Endometrial microvascular endothelial cells (primary cell): ENCODE measurements at regions not wholly inside any gene's neighbourhood (a gene's known extent, or its start where the extent isn't known, plus 50 kb on each side); places are given as distances from the start of the nearest gene placed in this dataset.
"Not testable (repeated sequence)": the region's sequence is repeated elsewhere in the genome, so short reads cannot be mapped to it uniquely, and the experiment has no call there.

Source experiments
- in situ Hi-C: cut with HindIII; loops from 2 replicates; pipeline ENCODE4 v1.10.0; 2017; ENCODE audit warnings: low sequenced_read_pairs, low pct_unique_long_range_greater_than_20kb; ENCODE audit errors: inconsistent ontology term

GRCh38 chr13:70527599-70527998, 419.3 kb upstream of the KLHL1 start:
- in situ Hi-C loops: no loop called here

- in situ Hi-C loops: no loop called here
These were observed 415.4 kb upstream of the KLHL1 start for GRCh38 chr13:70523622-70524021.

GRCh38 chr13:70520275-70521036, 412.2 kb upstream of the KLHL1 start:
- in situ Hi-C loops: no loop called here

GRCh38 chr13:70518081-70518480, 409.8 kb upstream of the KLHL1 start:
- in situ Hi-C loops: no loop called here

- in situ Hi-C loops: no loop called here
These were observed 408.0 kb upstream of the KLHL1 start for GRCh38 chr13:70516226-70516625.

GRCh38 chr13:70511861-70512417, 403.7 kb upstream of the KLHL1 start:
- in situ Hi-C loops: not testable (repeated sequence)

GRCh38 chr13:70505809-70506208, 397.6 kb upstream of the KLHL1 start:
- in situ Hi-C loops: no loop called here

GRCh38 chr13:70502944-70503343, 394.7 kb upstream of the KLHL1 start:
- in situ Hi-C loops: no loop called here

- in situ Hi-C loops: no loop called here
These were observed 382.2 kb upstream of the KLHL1 start for GRCh38 chr13:70490320-70490935.

- in situ Hi-C loops: no loop called here
These were observed 376.7 kb upstream of the KLHL1 start for GRCh38 chr13:70484931-70485330.

- in situ Hi-C loops: no loop called here
These were observed 375.5 kb upstream of the KLHL1 start for GRCh38 chr13:70483599-70484276.

GRCh38 chr13:70473907-70474306, 365.7 kb upstream of the KLHL1 start:
- in situ Hi-C loops: no loop called here

GRCh38 chr13:70469077-70469476, 360.8 kb upstream of the KLHL1 start:
- in situ Hi-C loops: no loop called here

- in situ Hi-C loops: no loop called here
These were observed 349.2 kb upstream of the KLHL1 start for GRCh38 chr13:70457474-70457873.

GRCh38 chr13:70448820-70449219, 340.6 kb upstream of the KLHL1 start:
- in situ Hi-C loops: no loop called here

- in situ Hi-C loops: no loop called here
These were observed 324.1 kb upstream of the KLHL1 start for GRCh38 chr13:70432276-70432805.

GRCh38 chr13:70430256-70430655, 322.0 kb upstream of the KLHL1 start:
- in situ Hi-C loops: no loop called here

GRCh38 chr13:70424928-70425327, 316.7 kb upstream of the KLHL1 start:
- in situ Hi-C loops: no loop called here

GRCh38 chr13:70424428-70424827, 316.2 kb upstream of the KLHL1 start:
- in situ Hi-C loops: no loop called here

- in situ Hi-C loops: no loop called here
These were observed 306.9 kb upstream of the KLHL1 start for GRCh38 chr13:70415136-70415535.
